H1 (cell line): ENCODE measurements at regions not wholly inside any gene's neighbourhood (a gene's known extent, or its start where the extent isn't known, plus 50 kb on each side); places are given as distances from the start of the nearest gene placed in this dataset.

Experiments used
- CTCF ChIP-seq, 3 experiments: IDR thresholded peaks; 1 replicate in 2 of 3; 2 replicates in 1 of 3; pipeline versions ENCODE4 v1.5.1 to v1.6.1; 2011; ENCODE audit warnings: low read length in 3 of 3, mild to moderate bottlenecking in 3 of 3, inconsistent platforms in 2 of 3, low read depth in 1 of 3, moderate library complexity in 1 of 3; ENCODE audit not compliant: insufficient read depth in 1 of 3; ENCODE audit errors: control extremely low read depth in 1 of 3
- EZH2 ChIP-seq: fragments of 200-600 bp; sonication (generic); IDR thresholded peaks from 2 replicates; pipeline ENCODE4 v1.7.1; 2012; ENCODE audit warnings: low read depth, mild to moderate bottlenecking, moderate library complexity, low read length, inconsistent platforms; ENCODE audit not compliant: severe bottlenecking
- HDAC2 ChIP-seq, 2 experiments: fragments of 300-600 bp in 1 of 2; sonication (generic) in 1 of 2; IDR thresholded peaks; 2 replicates each; pipeline ENCODE4 v1.6.1; 2011 to 2012; ENCODE audit warnings: low read depth in 2 of 2, low read length in 2 of 2, mild to moderate bottlenecking in 2 of 2, moderate library complexity in 2 of 2, borderline replicate concordance in 1 of 2, inconsistent platforms in 1 of 2
- HDAC6 ChIP-seq: IDR thresholded peaks from one replicate; pipeline ENCODE4 v1.7.1; 2012; ENCODE audit warnings: low read depth, mild to moderate bottlenecking, inconsistent platforms, low read length, moderate library complexity
- KDM1A ChIP-seq: fragments of 200-600, 300-600 bp; sonication (generic); IDR thresholded peaks from 2 replicates; pipeline ENCODE4 v1.7.1; 2016; ENCODE audit warnings: mild to moderate bottlenecking, low read length, borderline replicate concordance
- PHF8 ChIP-seq: fragments of 200-600 bp; sonication (generic); conservative IDR thresholded peaks from 2 replicates; pipeline ENCODE4 v1.7.1; 2012; ENCODE audit warnings: low read depth, mild to moderate bottlenecking, inconsistent platforms, low read length, moderate library complexity
- POLR2AphosphoS5 ChIP-seq: IDR thresholded peaks from 2 replicates; pipeline ENCODE4 v1.6.1; 2011; ENCODE audit warnings: low read depth, low read length
- SAP30 ChIP-seq: fragments of 300-600 bp; sonication (generic); IDR thresholded peaks from 2 replicates; pipeline ENCODE4 v1.7.1; 2012; ENCODE audit warnings: low read length, moderate library complexity, mild to moderate bottlenecking, inconsistent platforms; ENCODE audit not compliant: insufficient read depth, insufficient replicate concordance
- SIN3A ChIP-seq, 2 experiments: IDR thresholded peaks in 1 of 2; conservative IDR thresholded peaks in 1 of 2; 2 replicates each; pipeline ENCODE4 v1.6.1; 2011 to 2012; ENCODE audit warnings: low read length in 2 of 2, improper control_type of control experiment in 1 of 2, low read depth in 1 of 2, mild to moderate bottlenecking in 1 of 2
- SP2 ChIP-seq: IDR thresholded peaks from 2 replicates; pipeline ENCODE4 v1.6.1; 2012; ENCODE audit warnings: mild to moderate bottlenecking, low read length, inconsistent platforms
- TBP ChIP-seq: IDR thresholded peaks from 2 replicates; pipeline ENCODE4 v1.6.1; 2011; ENCODE audit warnings: low read depth, low read length, improper control_type of control experiment

GRCh38 chr1:199931666-199932377, 95.7 kb upstream of the NR5A2 start:
- no peak for TF ChIP-seq HDAC2 (IDR thresholded peaks at IDR 0.05; ENCODE audit: borderline replicate concordance in 1 of 2, low read depth in 2 of 2, low read length in 2 of 2)
- TF ChIP-seq SIN3A (conservative IDR thresholded peaks at IDR 0.05 in 1 of 2, IDR thresholded peaks at IDR 0.05 in 1 of 2; ENCODE audit: low read depth in 1 of 2, low read length in 2 of 2) = no peak
- TF ChIP-seq SP2 = no peak
- no peak for TF ChIP-seq PHF8
- no peak for TF ChIP-seq CTCF (IDR thresholded peaks at IDR 0.05; ENCODE audit: control extremely low read depth in 1 of 3, insufficient read depth in 1 of 3, low read depth in 1 of 3, low read length in 3 of 3)
- no peak for TF ChIP-seq POLR2AphosphoS5
- TF ChIP-seq KDM1A = no peak
- TF ChIP-seq TBP = no peak
- no peak for TF ChIP-seq HDAC6
- no peak for TF ChIP-seq SAP30
- no peak for TF ChIP-seq EZH2
